Aorta (tissue), 5 donors: ENCODE measurements at regions not wholly inside any gene's neighbourhood (a gene's known extent, or its start where the extent isn't known, plus 50 kb on each side); places are given as distances from the start of the nearest gene placed in this dataset.

Source experiments
- ATAC-seq: fragments of 200-7000 bp; cut with Tn5 transposase; one replicate; pipeline ENCODE4 v1.9.1; 2022; ENCODE audit warnings: moderate library complexity; ENCODE audit not compliant: low FRiP score
- DNase-seq, 2 donors: peaks; one replicate each; pipeline ENCODE4 v3.0.0-alpha.2; 2020
- H3K27ac ChIP-seq, 2 donors: one replicate each; pipeline ENCODE4 v1.5.1; 2013; ENCODE audit warnings: low read length in 2 of 2, mild to moderate bottlenecking in 2 of 2, moderate library complexity in 2 of 2, control low read depth in 1 of 2, inconsistent platforms in 1 of 2, low read depth in 1 of 2
- H3K27me3 ChIP-seq, 2 donors: one replicate each; pipeline ENCODE4 v1.6.1; 2013; ENCODE audit warnings: control low read depth in 1 of 2, low read length in 1 of 2, mild to moderate bottlenecking in 1 of 2, moderate library complexity in 1 of 2; ENCODE audit not compliant: insufficient read depth in 2 of 2, control insufficient read depth in 1 of 2
- H3K36me3 ChIP-seq, 2 donors: one replicate each; pipeline ENCODE4 v1.6.1; 2013; ENCODE audit warnings: control low read depth in 1 of 2, low read length in 1 of 2, mild to moderate bottlenecking in 1 of 2; ENCODE audit not compliant: insufficient read depth in 2 of 2, control insufficient read depth in 1 of 2
- H3K4me1 ChIP-seq, 2 donors: one replicate each; pipeline ENCODE4 v1.6.1; 2013; ENCODE audit warnings: low read length in 2 of 2, control low read depth in 1 of 2, mild to moderate bottlenecking in 1 of 2, moderate library complexity in 1 of 2; ENCODE audit not compliant: insufficient read depth in 2 of 2, control insufficient read depth in 1 of 2
- H3K4me3 ChIP-seq, 2 donors: one replicate each; pipeline ENCODE4 v1.5.1; 2013; ENCODE audit warnings: low read length in 2 of 2, control low read depth in 1 of 2, mild to moderate bottlenecking in 1 of 2
- H3K9me3 ChIP-seq: one replicate; pipeline ENCODE4 v1.6.1; 2013; ENCODE audit warnings: mild to moderate bottlenecking, low read length; ENCODE audit not compliant: control insufficient read depth
- WGBS, 2 donors: extraction: QIAGEN DNeasy Blood & Tissue Kit; methylation state at CpG; one replicate each; pipeline ENCODE4 v1.1.7; 2013; 5-methylcytosine and 5-hydroxymethylcytosine counted together
- intact Hi-C, 2 donors: fragments of 100-400 bp; cut with DNase I; formaldehyde crosslinking; loops; one replicate each; pipeline versions ENCODE4 v1.14.2 to v1.15.0; 2022
- donor health status: healthy with polysubstance abuse.
- donor health status: Bipolar disorder and iron deficiency.
- donor health status: DM: no; HTN: no; CAD: no.
- donor health status: DM: no; HTN: no; CAD: no.
- donor health status: DM: yes; HTN: yes; CAD: no.

DNA sequence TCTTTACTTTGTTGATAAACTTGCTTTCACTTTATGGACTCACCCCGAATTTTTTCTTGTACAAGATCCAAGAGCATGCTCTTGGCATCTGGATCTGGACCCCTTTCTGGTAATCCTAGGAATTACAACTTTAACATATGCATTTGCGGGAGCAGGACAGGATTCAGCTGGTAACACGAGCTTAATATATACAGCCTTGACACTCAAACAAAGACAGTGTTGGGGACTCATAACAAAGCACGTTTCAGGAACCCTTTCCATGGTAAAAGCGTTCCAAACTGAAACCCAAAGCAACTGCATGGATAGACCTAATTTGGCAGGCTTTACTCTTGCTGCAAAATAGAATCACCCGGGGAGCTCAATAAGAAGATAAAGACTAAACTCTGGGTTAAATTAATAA lies 349.7 kb upstream of the AMELY start:
- Histone ChIP-seq H3K4me3 (no peak overlapping the region), H3K27me3 (no peaks in the 10 kb centered on the region), H3K4me1 (no peaks in the 10 kb centered on the region), H3K27ac (no peak overlapping the region), H3K36me3 (no peaks in the 10 kb centered on the region), H3K9me3 (no peaks in the 10 kb centered on the region)
- DNase-seq = no peak
- WGBS, 2 donors = 70% methylated on average over 6 of the region's 6 CpGs; no CpG with 5 or more reads in 1 of the 2 donors
- intact Hi-C loops = no loop called here
- ATAC-seq = no peak

DNA sequence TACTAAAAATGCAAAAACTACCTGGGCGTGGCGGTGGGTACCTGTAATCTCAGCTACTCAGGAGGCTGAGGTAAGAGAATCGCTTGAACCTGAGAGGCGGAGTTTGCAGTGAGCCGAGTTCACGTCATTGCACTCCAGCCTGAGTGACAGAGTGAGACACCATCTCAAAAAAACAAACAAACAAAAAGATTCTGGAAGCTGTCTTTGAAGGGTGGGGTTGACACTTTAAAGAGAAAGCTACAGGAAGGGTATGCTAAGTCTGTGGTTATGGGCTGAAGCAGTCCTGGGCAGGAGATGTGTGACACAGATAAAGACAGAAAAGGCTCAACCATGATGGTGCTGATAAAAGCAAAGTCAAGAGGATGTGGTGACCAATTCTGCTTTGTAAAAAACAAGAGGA lies 328.5 kb upstream of the AMELY start:
- Histone ChIP-seq H3K27ac (no peak overlapping the region), H3K9me3 (no peaks in the 10 kb centered on the region), H3K27me3 (no peaks in the 10 kb centered on the region), H3K4me3 (no peak overlapping the region), H3K36me3 (no peaks in the 10 kb centered on the region), H3K4me1 (no peaks in the 10 kb centered on the region)
- 88% methylated on average over 6 of the region's 6 CpGs; no CpG with 5 or more reads in 1 of the 2 donors for WGBS, 2 donors
- DNase-seq = no peak
- ATAC-seq = no peak
- intact Hi-C loops = no loop called here

DNA sequence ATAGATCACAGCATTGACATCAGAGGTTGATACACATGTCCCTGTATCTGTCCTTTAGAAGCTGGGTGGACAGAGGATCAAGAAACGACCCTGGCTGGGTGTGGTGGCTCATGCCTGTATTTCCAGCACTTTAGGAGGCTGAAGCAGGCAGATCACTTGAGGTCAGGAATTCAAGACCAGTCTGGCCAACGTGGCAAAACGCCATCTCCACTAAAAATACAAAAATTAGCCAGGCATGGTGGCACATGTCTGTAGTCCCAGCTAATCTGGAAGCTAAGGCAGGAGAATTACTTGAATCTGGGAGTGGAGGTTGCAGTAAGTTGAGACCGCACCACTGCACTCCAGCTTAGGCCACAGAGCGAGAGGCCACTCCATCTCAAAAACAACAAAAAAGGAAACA lies 300.4 kb upstream of the AMELY start:
- Histone ChIP-seq H3K36me3 (no peaks in the 10 kb centered on the region), H3K4me3 (no peak overlapping the region), H3K4me1 (peaks cover 0 to 2% of the 10 kb centered on the region in 2 donors), H3K27me3 (no peaks in the 10 kb centered on the region), H3K9me3 (no peaks in the 10 kb centered on the region), H3K27ac (no peak overlapping the region)
- ATAC-seq (no peak), DNase-seq (no peak)
- 5% methylated on average over 5 of the region's 5 CpGs; no CpG with 5 or more reads in 1 of the 2 donors for WGBS, 2 donors
- intact Hi-C loops = no loop called here

DNA sequence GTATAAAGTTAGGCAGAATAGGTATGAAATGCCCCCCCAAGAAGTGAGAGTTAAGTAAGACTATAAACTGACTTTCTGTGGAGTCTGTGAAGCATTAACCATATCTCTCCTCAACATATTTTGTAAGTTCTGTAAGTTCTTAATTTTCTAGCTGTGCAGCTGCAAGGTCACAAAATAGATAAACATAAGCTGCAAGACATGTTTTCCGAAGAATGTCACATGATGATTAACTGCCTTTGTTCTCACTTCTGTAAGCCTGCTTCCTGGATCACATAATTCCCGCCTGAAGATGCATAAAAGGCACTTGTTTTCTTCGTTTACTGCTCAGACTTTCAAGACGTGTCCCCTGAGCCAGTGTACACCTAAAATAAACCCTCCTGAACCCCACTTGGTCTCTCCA lies 292.9 kb upstream of the AMELY start:
- WGBS, 2 donors = 47% methylated on average over 4 of the region's 4 CpGs; no CpG with 5 or more reads in 1 of the 2 donors
- no peak for ATAC-seq
- intact Hi-C loops = no loop called here

DNA sequence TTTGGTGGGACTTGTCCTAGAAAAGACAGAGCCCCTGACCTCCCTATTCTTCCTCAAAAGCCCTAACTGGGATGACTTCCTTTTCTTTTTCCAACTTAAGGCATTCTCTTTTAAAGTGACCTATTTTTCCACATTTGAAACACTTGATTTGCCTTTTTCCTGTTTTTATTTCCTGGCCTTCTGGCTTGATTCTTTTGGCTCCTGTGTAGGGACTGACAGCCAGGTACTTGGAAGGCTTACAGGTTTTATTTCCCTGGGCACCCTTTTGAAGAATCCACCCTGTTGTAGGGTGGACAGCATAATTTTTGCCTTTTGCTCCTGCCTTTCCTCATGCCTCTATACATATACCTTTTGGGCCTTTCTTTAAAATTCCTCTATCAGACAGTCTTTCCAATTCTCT lies 271.0 kb upstream of the AMELY start:
- Histone ChIP-seq H3K9me3 (no peaks in the 10 kb centered on the region), H3K4me3 (no peak overlapping the region), H3K27me3 (no peaks in the 10 kb centered on the region), H3K36me3 (no peaks in the 10 kb centered on the region), H3K27ac (no peak overlapping the region), H3K4me1 (no peaks in the 10 kb centered on the region)
- DNase-seq (no peak), ATAC-seq (no peak)
- intact Hi-C loops = no loop called here

More for the DNA sequence above, 292.9 kb upstream of the AMELY start:
- Histone ChIP-seq H3K4me1 (no peaks in the 10 kb centered on the region), H3K9me3 (no peaks in the 10 kb centered on the region), H3K27me3 (no peaks in the 10 kb centered on the region), H3K27ac (no peak overlapping the region), H3K4me3 (no peak overlapping the region), H3K36me3 (no peaks in the 10 kb centered on the region)
- DNase-seq = no peak

- Histone ChIP-seq H3K36me3 (no peaks in the 10 kb centered on the region), H3K4me3 (no peak overlapping the region), H3K27ac (no peak overlapping the region), H3K4me1 (no peaks in the 10 kb centered on the region), H3K9me3 (no peaks in the 10 kb centered on the region), H3K27me3 (no peaks in the 10 kb centered on the region)
- WGBS, 2 donors = 80% methylated on average over 5 of the region's 5 CpGs; no CpG with 5 or more reads in 1 of the 2 donors
- no peak for ATAC-seq
- intact Hi-C loops = no loop called here
- no peak for DNase-seq
These were observed 266.1 kb upstream of the AMELY start for GRCh38 chrY:7177631-7178030.

GRCh38 chrY:7169475-7169874 lies 257.9 kb upstream of the AMELY start:
- Histone ChIP-seq H3K27ac (no peak overlapping the region), H3K36me3 (no peaks in the 10 kb centered on the region), H3K9me3 (no peaks in the 10 kb centered on the region), H3K4me3 (no peak overlapping the region), H3K27me3 (no peaks in the 10 kb centered on the region), H3K4me1 (no peaks in the 10 kb centered on the region)
- intact Hi-C loops = no loop called here
- ATAC-seq (no peak), DNase-seq (no peak)
- 96% methylated on average over 1 of the region's 1 CpG; no CpG with 5 or more reads in 1 of the 2 donors for WGBS, 2 donors

GRCh38 chrY:7141477-7141876 lies 229.9 kb upstream of the AMELY start:
- ATAC-seq = no peak
- 67% methylated on average over 5 of the region's 5 CpGs; no CpG with 5 or more reads in 1 of the 2 donors for WGBS, 2 donors
- intact Hi-C loops = no loop called here
- Histone ChIP-seq H3K27ac (no peak overlapping the region), H3K27me3 (no peaks in the 10 kb centered on the region), H3K36me3 (no peaks in the 10 kb centered on the region), H3K4me3 (no peak overlapping the region), H3K4me1 (no peaks in the 10 kb centered on the region), H3K9me3 (no peaks in the 10 kb centered on the region)
- DNase-seq = no peak
